MCF 10A (cell line): ENCODE measurements at regions not wholly inside any gene's neighbourhood (a gene's known extent, or its start where the extent isn't known, plus 50 kb on each side); places are given as distances from the start of the nearest gene placed in this dataset.

Source experiments
- BruUV-seq: library from RNA; stranded (reverse); fragments of 400-500 nt; replicated peaks from 2 replicates; lab custom pipeline; 2021; lab: Mats Ljungman, UMichigan
- CTCF ChIA-PET: fragments of 300-600 bp; sonication (Branson Sonifier 250); formaldehyde crosslinking; extraction: SDS; loops from one replicate; lab custom pipeline; 2021; ENCODE audit warnings: antibody characterized with exemption, inconsistent platforms; lab: Yijun Ruan, JAX
- POLR2A ChIA-PET: fragments of 300-600, 350-650 bp; sonication (Branson Sonifier 250); formaldehyde crosslinking; extraction: SDS; loops from one replicate; lab custom pipeline; 2020; ENCODE audit warnings: antibody characterized with exemption, inconsistent platforms; lab: Yijun Ruan, JAX
- DNase-seq: peaks from one replicate; pipeline ENCODE4 v3.0.0-alpha.2; 2018; ENCODE audit not compliant: unreplicated experiment
- H3K27ac Mint-ChIP-seq: one replicate; pipeline ENCODE4 v1.8.0; 2022; ENCODE audit warnings: mild to moderate bottlenecking, low read depth, mixed read lengths; ENCODE audit not compliant: unreplicated experiment
- H3K27me3 Mint-ChIP-seq: one replicate; pipeline ENCODE4 v1.8.0; 2022; ENCODE audit warnings: mixed read lengths; ENCODE audit not compliant: insufficient read depth, unreplicated experiment
- H3K36me3 Mint-ChIP-seq: one replicate; pipeline ENCODE4 v1.8.0; 2022; ENCODE audit warnings: mild to moderate bottlenecking, moderate library complexity, mixed read lengths; ENCODE audit not compliant: insufficient read depth, unreplicated experiment
- H3K4me1 Mint-ChIP-seq: one replicate; pipeline ENCODE4 v1.8.0; 2022; ENCODE audit warnings: mixed read lengths; ENCODE audit not compliant: insufficient read depth, unreplicated experiment
- H3K4me3 Mint-ChIP-seq: one replicate; pipeline ENCODE4 v1.8.0; 2022; ENCODE audit warnings: mild to moderate bottlenecking, moderate library complexity, mixed read lengths; ENCODE audit not compliant: unreplicated experiment
- H3K9me3 Mint-ChIP-seq: one replicate; pipeline ENCODE4 v1.8.0; 2022; ENCODE audit warnings: mixed read lengths; ENCODE audit not compliant: unreplicated experiment
- CTCF ChIP-seq: fragments of 200-600 bp; IDR thresholded peaks from one replicate; pipeline ENCODE4 v1.8.0; 2022; ENCODE audit warnings: antibody characterized with exemption, mild to moderate bottlenecking; ENCODE audit not compliant: unreplicated experiment
- intact Hi-C: fragments of 100-400 bp; cut with micrococcal nuclease; formaldehyde crosslinking; loops from 2 replicates; pipeline ENCODE4 v1.14.1; 2022

DNA sequence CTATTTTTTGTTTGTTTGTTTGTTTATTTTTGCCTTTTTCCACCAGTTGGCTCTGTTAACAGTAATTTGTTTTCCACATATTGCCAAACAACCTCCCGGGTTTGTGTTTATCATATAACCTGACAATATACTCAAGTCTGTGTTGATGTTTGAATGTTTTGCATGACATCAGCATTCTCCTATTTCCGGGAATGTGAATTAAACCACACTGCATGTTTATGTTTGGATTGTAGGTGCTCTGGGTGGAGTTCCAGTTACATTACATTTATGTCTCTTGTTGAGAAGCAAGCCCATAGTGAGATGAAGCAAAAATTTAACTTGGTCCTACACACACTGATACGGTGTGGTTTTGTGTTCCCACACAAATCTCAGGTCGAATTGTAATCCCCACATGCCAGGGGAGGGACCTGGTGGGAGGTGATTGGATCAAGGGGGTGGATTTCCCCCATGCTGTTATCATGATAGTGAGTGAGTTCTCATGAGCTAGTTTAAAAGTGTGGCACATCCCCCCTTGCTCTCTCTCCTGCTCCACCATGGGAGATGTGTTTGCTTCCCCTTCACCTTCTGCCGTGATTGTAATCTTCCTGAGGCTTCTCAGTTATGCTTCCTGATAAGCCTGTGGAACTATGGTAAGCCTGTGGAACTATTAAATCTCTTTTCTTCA, 54.4 kb upstream of the CLNK start:
- TF ChIP-seq CTCF = no peak
- no peaks in the 10 kb centered on the region for H3K36me3 Mint-ChIP-seq
- H3K27ac Mint-ChIP-seq = no peak overlapping the region

GRCh38 chr4:10737337-10737736, 52.8 kb upstream of the CLNK start:
- BruUV-seq = no TSS peak
- H3K36me3 Mint-ChIP-seq = no peaks in the 10 kb centered on the region
- intact Hi-C loops = no loop called here
- DNase-seq = peak; percentile 13
- no peaks in the 10 kb centered on the region for H3K4me1 Mint-ChIP-seq
- peaks cover 42% of the 10 kb centered on the region for H3K9me3 Mint-ChIP-seq
- H3K27me3 Mint-ChIP-seq = no peaks in the 10 kb centered on the region
- ChIA-PET CTCF (no interaction called here), POLR2A (interaction anchor here (0.6 kb wide), 1 partner anchor 152 kb away, joined by 3 read pairs; no protein-coding TSS in a partner anchor)
- no peak overlapping the region for H3K4me3 Mint-ChIP-seq
- no peak overlapping the region for H3K27ac Mint-ChIP-seq
- TF ChIP-seq CTCF = no peak

More for the DNA sequence above, 54.4 kb upstream of the CLNK start:
- DNase-seq = peak; percentile 22
- H3K9me3 Mint-ChIP-seq = peaks cover 32% of the 10 kb centered on the region
- CTCF ChIA-PET = no interaction called here
- no peaks in the 10 kb centered on the region for H3K4me1 Mint-ChIP-seq
- POLR2A ChIA-PET = no interaction called here
- intact Hi-C loops = no loop called here
- no TSS peak for BruUV-seq
- no peaks in the 10 kb centered on the region for H3K27me3 Mint-ChIP-seq
- no peak overlapping the region for H3K4me3 Mint-ChIP-seq

- Mint-ChIP-seq H3K4me1 (no peaks in the 10 kb centered on the region), H3K9me3 (peaks cover 46% of the 10 kb centered on the region), H3K4me3 (no peak overlapping the region), H3K27me3 (no peaks in the 10 kb centered on the region), H3K36me3 (no peaks in the 10 kb centered on the region), H3K27ac (no peak overlapping the region)
- no peak for TF ChIP-seq CTCF
- CTCF ChIA-PET = no interaction called here
- POLR2A ChIA-PET = interaction anchor here (0.6 kb wide), 1 partner anchor 152 kb away, joined by 3 read pairs; no protein-coding TSS in a partner anchor
- intact Hi-C loops = no loop called here
- BruUV-seq = no TSS peak
- DNase-seq = no peak
Observed at GRCh38 chr4:10736895-10737294, 52.3 kb upstream of the CLNK start.

DNA sequence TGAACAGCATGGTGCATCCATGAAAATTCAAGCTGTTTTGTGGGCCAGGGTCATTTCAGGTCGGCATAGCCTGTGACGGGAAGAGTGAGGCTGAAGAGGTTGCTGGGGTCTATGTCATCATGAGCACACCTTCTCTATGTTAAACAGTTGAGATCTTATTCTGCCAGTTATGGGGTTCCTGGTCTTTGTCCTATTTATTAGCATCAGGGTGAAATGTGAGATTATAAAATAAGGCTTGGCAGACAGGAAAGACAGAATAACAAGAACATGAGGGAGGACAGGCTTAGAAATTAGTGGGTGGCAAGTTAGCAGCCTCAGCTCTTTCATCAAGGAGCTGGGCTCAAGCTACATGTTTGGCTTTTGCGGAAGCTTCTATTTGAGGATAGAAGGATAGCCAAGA, 51.7 kb upstream of the CLNK start:
- peaks cover 52% of the 10 kb centered on the region for H3K9me3 Mint-ChIP-seq
- no peak for DNase-seq
- H3K4me1 Mint-ChIP-seq = no peaks in the 10 kb centered on the region
- CTCF ChIA-PET = no interaction called here
- no peak overlapping the region for H3K4me3 Mint-ChIP-seq
- no peak for TF ChIP-seq CTCF
- H3K36me3 Mint-ChIP-seq = no peaks in the 10 kb centered on the region
- H3K27me3 Mint-ChIP-seq = no peaks in the 10 kb centered on the region
- POLR2A ChIA-PET = interaction anchor here (0.7 kb wide), 1 partner anchor 21 kb away, joined by 3 read pairs; no protein-coding TSS in a partner anchor
- intact Hi-C loops = no loop called here
- no TSS peak for BruUV-seq
- H3K27ac Mint-ChIP-seq = no peak overlapping the region
